DOHH2 (cell line): ENCODE measurements at regions not wholly inside any gene's neighbourhood (a gene's known extent, or its start where the extent isn't known, plus 50 kb on each side); places are given as distances from the start of the nearest gene placed in this dataset.

Experiments used
- CTCF ChIP-seq: fragments of 200-600 bp; sonication (generic); IDR thresholded peaks from one replicate; pipeline ENCODE4 v1.5.1; 2014; ENCODE audit warnings: antibody characterized with exemption, mild to moderate bottlenecking, low read depth, low read length; ENCODE audit not compliant: poor library complexity, severe bottlenecking
- EZH2phosphoT487 ChIP-seq: fragments of 200-600 bp; sonication (generic); IDR thresholded peaks from 2 replicates; pipeline ENCODE4 v1.6.1; 2017; ENCODE audit warnings: borderline replicate concordance, mild to moderate bottlenecking, antibody characterized with exemption, low read length, moderate library complexity, mixed read lengths

- TF ChIP-seq CTCF = no peak
- no peak for TF ChIP-seq EZH2phosphoT487
Measured at GRCh38 chr10:64075604-64076003, 554.4 kb downstream of the REEP3 start.
